DMS 273 (cell line): ENCODE measurements at regions not wholly inside any gene's neighbourhood (a gene's known extent, or its start where the extent isn't known, plus 50 kb on each side); places are given as distances from the start of the nearest gene placed in this dataset.

Experiments
- DNase-seq: peaks from one replicate; lab custom pipeline; 2025; ENCODE audit not compliant: unreplicated experiment; lab: John Stamatoyannopoulos, UW

- DNase-seq = no peak
Measured at GRCh38 chr18:37660658-37661057, 95.1 kb upstream of the CELF4 start.

- DNase-seq = peak; percentile 41
Measured at GRCh38 chr18:37659906-37660305, 94.3 kb upstream of the CELF4 start.

- DNase-seq = no peak
Measured at GRCh38 chr18:37658894-37659293, 93.3 kb upstream of the CELF4 start.

- no peak for DNase-seq
Measured at GRCh38 chr18:37657493-37657892, 91.9 kb upstream of the CELF4 start.

GRCh38 chr18:37654731-37655369 lies 89.3 kb upstream of the CELF4 start:
- DNase-seq = no peak

GRCh38 chr18:37654034-37654433 lies 88.4 kb upstream of the CELF4 start:
- DNase-seq = no peak

- DNase-seq = no peak
Measured at GRCh38 chr18:37653618-37654017, 88.0 kb upstream of the CELF4 start.

- no peak for DNase-seq
Measured at GRCh38 chr18:37649930-37650329, 84.3 kb upstream of the CELF4 start.

GRCh38 chr18:37649416-37649815 lies 83.8 kb upstream of the CELF4 start:
- no peak for DNase-seq

GRCh38 chr18:37641573-37641972 lies 76.0 kb upstream of the CELF4 start:
- DNase-seq = no peak

- no peak for DNase-seq
Measured at GRCh38 chr18:37640504-37640903, 74.9 kb upstream of the CELF4 start.

GRCh38 chr18:37639846-37640245 lies 74.2 kb upstream of the CELF4 start:
- no peak for DNase-seq

GRCh38 chr18:37637478-37637850 lies 71.9 kb upstream of the CELF4 start:
- DNase-seq = no peak

- no peak for DNase-seq
Measured at GRCh38 chr18:37636831-37637477, 71.4 kb upstream of the CELF4 start.

GRCh38 chr18:37634516-37634915 lies 68.9 kb upstream of the CELF4 start:
- peak; percentile 62 for DNase-seq

- no peak for DNase-seq
Measured at GRCh38 chr18:37631422-37631821, 65.8 kb upstream of the CELF4 start.

GRCh38 chr18:37630334-37630733 lies 64.7 kb upstream of the CELF4 start:
- no peak for DNase-seq

GRCh38 chr18:37628470-37629220 lies 63.0 kb upstream of the CELF4 start:
- DNase-seq = no peak

- DNase-seq = no peak
Measured at GRCh38 chr18:37624318-37624717, 58.7 kb upstream of the CELF4 start.

- DNase-seq = no peak
Measured at GRCh38 chr18:37619964-37620363, 54.4 kb upstream of the CELF4 start.

- no peak for DNase-seq
Measured at GRCh38 chr18:37617623-37618022, 52.0 kb upstream of the CELF4 start.
